Femur (tissue), 1 donor: ENCODE measurements at regions not wholly inside any gene's neighbourhood (a gene's known extent, or its start where the extent isn't known, plus 50 kb on each side); places are given as distances from the start of the nearest gene placed in this dataset.
A peak's percentile ranks its signal among the peaks of the same experiment; 100 is the strongest.

Experiments
- DNase-seq: peaks from one replicate; pipeline ENCODE4 v3.0.0-alpha.2; 2017

DNA sequence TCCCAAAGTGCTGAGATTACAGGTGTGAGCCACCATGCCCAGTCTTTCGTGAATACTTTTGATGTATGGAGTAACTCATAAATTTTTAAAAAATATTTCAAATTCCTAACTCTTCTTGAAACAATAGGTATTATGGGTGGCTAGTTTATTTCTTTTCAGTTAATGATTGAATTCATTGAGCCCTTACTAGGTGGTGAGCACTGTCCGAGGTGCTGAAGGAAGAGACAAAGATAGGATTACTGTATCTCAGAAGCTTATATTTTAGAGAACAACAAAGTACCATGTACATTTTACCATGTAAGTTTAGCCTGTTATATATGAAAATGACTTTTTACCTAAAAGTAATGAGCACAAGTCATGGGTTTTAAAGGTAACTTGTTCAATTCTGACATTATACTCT lies 418.3 kb downstream of the NPIPA7 start:
- no peak for DNase-seq

DNA sequence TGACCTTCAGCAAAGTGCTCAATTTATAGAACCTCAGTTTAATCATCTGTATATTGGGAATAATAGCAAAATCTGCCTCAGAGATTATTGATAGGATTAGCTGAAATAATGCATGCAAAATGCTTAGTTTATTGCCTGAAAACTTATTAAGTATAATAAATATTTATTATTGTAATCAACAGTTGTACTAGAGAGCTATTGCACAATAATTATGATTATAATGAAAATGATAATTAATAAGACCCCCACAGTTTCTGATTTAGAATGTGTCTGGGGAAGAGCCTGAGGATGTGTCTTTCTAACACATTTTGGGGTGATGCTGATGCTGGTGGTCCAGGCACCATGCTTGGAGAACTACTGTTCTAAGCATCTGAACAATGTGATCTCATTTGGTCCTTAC lies 419.6 kb downstream of the NPIPA7 start:
- no peak for DNase-seq

DNA sequence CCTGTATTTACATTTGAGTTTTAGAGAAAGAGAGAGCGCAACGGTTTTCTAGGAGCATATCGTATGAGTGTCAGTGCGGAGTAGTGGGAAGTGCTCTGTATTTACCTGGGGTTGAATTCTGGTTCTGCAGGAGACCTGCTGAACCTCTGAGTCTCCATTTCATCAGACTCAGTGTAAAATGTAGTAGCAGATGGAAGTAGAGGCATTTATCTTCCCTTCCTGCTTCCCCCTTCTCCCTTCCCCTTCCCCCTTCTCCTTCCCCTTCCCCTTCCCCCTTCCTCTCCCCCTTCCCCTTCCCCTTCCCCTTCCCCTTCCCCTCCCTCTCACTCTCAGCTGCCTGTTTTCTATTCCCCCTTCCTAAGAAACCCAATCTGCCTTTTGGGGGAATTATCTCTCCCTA lies 426.9 kb downstream of the NPIPA7 start:
- DNase-seq, result no peak

DNA sequence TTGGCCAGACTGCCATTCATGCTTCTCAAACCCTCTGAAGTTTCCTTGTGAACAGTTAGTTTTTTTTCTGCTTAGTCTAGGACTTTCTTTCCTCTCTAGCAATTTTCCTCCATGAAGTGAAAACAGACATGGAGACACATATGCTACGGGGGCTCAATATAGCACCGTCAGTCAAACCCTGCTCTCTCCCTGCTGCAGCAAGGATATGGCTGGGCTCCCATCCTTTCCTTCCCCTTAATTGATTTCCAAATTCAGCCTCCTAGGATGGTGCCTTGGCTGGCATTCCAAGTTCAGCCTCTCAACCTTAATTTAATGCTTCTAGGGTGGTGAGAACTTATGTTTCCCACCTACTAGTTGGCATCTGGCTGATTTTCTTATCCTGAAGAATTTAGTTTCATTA lies 436.7 kb downstream of the NPIPA7 start:
- DNase-seq, result no peak

DNA sequence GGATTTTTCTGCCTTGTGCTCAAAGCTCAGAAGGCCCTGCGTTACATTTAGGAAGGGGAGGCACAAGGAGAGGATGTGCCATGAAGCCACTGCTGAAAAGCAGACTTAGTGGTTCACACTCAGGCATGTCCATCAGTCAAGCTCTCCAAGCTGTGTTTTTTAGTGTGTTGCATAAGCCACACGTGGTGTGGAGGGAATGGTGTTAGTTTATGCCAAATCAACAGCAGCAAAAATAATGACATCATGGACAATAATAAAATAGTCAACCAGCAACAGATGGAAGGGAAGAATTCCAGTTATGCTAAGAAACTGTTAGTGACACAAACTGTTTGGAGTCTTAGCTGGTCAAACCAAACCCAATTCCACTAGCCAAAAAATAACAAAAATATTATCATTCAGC lies 438.3 kb downstream of the NPIPA7 start:
- no peak for DNase-seq

DNA sequence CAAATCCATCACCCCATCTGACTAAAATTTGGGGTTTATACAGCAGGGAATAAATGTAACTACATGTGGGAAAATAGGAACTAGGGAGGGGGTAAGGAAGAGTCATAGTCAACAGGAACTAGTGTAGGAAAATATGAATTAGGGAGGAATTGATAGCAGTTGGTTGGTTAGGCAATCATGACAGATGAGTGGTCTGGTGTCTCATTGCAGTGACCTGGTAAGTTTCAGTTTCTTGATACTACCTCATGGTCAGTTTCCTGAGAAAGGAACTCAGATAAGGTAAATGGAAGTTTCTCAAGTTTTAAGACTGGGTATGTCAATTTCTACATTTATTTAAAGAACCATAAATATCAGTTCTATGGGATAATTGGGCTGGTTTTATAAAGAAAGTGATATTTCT lies 442.3 kb downstream of the NPIPA7 start:
- DNase-seq, result no peak

DNA sequence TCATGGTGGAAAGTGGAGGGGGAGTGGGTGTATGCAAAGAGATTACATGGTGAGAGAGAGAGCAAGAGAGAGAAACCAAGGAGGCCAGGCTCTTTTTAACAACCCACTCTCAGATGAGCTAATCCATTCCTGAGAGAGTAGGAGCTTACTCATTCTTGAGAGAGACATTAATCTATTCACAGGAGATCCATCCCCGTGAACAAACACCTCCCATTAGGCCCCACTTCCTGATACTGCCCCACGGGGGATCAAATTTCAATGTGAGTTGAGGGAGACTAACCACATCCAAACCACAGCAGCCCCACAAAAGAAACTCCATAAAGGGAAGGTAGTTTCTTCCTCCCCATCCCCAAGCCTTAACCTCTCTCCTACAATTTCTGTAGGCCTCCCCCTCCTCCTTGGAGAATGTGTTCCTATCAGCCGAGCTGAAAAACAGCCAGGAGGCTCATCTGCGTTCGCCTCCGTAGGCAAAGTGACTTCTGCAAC lies 450.0 kb downstream of the NPIPA7 start:
- DNase-seq, result no peak

DNA sequence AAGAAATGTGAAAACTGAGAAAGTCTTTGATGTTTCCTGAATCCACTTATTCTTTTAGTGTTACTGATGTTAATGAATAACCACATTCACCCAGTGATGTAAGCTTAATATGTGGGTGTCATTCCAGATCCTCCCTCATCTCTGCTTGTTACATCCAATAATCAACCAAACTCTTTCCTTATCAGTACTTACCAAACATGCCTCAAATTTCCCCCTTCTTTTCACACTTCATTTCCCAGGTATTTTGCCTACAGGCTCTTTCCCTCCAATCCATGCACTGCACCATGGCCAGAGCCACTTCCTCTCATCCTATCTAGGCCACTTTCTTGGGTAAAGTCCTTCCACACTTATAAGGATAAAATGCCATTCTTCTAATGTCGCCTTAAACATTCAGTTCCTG lies 451.5 kb downstream of the NPIPA7 start:
- DNase-seq, result no peak

DNA sequence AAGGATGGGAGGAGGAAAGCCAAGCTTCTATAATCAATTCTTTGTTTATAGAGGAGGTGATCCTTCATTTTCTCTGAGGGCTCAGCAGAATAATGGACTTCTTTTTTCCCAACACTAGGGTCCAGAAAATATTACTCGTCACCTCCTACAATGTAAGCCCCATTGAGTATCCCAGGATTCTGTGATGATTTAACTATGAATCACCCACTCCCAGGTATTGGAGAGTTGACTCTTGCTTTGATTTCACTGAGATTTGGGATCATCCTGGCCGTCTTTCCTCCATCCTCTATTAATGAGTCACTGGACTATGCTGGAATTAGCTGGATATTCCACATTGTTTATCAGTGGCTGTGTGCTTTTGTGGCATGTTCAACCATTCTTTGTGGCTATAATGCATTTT lies 452.0 kb downstream of the NPIPA7 start:
- no peak for DNase-seq

DNA sequence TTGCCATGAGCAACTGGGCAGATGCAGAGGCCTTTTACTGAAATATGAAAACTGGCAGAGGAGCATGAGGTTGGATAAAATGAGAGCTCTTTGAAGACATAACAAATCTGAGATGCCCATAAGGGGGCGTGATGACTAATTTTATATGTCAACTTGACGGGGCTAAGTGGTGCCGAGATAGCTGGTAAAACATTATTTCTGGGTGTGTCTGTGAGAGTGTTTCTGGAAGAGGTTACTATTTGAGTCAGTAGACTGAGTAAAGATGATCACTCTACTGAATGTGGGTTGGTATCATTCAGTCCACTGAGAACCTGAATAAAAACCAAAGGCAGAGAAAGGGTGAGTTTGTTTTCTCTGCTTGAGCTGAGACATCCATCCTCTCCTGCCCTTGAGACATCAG lies 454.2 kb downstream of the NPIPA7 start:
- no peak for DNase-seq

DNA sequence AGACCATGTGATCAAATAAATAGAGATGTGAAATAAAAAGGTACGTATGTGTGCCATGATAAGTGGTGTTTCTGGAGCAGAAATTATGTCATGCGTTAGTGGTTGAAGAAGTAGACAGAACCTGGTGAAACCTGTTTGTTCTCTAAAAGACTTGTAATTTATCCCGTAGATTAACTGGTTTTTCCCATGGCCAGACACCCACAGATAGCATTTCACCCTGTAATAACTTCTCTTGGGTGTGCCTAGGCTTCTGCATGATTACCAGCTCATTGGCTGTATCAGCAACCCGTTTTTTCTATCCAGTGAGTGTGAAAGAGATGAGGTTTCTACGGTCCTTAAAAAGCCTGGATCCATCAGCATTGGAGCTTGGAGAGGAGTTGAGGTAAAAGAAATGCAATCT lies 471.3 kb downstream of the NPIPA7 start:
- DNase-seq, result no peak

DNA sequence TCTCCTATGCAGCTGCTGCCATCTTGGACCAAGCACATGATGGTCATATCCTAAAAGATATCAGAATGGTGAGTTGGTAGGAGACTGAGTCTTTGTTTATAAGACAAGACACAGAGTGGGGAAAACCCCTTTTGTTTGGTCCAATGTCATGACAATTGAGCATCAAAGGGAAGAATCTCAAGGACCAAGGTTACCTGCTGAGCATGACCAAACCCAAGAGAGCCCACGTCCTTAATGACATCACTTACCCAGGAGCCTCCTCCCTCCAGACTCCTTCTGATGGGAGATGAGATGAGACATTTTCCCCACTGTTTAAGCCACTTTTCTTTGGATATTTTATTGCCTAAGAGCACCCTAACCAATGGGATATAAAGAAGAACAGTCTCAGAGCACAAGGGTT lies 478.1 kb downstream of the NPIPA7 start:
- no peak for DNase-seq

DNA sequence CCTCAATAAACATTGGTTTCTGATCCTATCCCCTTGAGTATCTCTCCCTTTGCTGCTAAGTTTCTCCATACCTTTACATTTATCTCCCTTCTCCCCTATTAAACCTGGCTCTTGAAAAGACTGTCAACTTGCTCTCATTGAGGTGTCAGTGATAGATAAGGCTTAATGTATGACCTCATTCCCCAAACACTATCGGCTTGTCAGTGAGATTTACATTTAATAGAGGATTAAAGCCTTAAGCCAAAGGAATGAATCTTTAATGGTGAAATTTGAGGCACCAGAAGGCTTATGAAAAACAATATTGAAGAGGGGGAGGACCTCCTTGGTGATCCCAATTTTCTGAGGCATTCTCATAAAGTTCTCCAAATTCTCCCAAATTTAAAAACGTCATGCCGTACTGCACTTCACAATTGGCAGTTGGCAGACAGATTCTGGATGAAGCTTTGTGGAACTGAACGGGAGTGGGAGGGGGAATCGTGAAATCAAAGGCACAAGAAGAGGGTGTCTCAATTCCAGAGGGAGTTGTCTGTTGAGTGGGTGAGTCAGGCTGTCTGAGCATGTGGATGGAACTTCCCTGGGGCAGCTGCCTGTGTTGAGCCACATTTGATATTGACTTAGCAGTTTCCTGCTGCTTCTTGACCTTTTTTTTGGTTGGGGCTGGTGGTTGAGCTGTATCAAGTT lies 478.8 kb downstream of the NPIPA7 start:
- no peak for DNase-seq

DNA sequence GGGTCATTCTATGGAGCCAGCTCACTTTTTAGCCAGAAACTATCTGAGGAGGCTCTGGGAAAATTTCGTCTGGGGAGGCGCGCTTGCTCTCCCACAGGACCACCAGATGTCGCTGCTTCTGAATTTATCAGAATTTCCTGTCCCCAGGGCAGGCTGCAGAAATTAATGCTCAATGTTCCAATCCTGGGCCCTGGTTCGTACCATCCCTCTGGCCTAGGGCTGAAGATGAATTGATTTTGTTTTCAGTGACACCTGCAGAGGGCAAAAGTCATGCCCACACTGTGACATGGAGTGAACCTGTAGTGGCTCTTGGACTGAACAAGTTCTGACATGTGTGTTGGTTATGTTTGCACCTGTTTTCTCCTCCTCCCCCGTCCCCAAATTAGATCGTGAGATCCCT lies 482.6 kb downstream of the NPIPA7 start:
- peak; percentile 49 for DNase-seq

DNA sequence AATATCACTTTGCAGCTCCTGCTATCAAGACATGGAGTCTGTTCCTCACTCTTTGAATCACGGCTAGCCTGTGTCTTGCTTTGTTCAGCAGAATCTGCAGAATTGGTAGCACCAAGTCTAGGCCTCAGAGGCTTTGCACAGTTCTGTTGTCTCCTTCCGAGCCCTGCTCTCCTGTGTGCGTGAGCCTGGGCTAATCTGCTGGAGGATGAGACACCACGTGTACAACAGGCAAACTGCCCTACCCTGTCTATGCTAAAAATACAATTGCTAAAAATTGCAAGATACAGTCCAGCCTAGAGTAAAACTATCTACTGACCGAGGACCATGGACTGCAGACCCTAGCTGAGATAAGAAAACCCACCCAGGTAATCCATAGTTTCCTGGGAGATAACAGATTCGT lies 484.7 kb downstream of the NPIPA7 start:
- no peak for DNase-seq

DNA sequence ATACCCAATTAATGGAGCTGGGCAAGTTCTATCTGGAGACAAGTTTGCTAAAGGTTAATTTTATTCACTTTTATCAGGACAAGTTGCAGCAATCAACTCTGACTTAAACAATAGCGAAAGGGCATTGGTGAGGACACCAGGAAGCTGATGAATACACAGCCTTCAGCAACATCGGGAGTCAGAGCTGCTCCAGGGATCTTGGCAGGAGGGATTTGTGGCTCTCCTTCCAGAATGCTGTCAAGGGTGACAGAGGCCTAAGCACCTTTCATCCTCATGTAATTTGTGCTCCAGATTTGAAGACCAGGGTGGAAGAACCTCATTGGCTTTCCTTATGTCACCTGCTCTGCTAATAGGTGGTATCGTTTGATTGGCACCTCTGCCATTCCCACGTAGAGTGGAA lies 485.6 kb downstream of the NPIPA7 start:
- no peak for DNase-seq

DNA sequence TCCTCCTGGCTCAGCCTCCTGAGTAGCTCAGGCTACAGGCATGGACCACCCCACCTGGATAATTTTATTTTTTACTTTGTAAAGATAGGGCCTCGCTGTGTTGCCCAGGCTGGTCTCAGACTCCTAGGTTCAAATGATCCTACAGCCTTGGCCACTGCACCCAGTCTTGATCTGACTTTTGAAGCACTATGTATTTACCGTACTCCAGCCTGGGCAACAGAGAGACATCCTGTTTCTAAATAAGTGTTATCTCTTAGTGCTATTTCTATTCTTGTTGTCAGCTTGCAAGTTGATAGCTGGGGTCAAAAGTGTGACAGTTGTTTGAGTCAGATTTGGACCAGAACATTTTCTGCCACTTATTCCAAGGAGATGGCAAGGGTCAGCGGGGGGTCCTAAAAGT lies 486.4 kb downstream of the NPIPA7 start:
- no peak for DNase-seq

DNA sequence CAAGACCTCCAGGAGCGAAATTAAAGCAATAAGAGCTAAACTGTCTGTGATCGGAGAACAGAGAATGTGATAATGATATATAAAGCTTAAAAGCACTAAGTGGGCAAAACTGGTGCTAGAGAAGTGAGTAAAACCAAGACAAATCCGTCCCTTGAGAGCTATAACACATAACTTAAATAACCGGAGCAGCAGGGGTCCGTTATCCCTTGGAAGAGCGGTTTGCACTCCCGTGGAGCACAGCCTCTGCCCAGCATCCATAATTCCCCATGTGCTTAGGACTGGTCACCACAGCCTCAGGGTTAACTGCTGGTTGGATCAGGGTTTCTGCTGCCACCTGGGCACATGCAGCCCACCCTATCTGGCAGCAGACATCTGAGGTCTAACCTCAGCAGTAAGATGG lies 489.0 kb downstream of the NPIPA7 start:
- no peak for DNase-seq

DNA sequence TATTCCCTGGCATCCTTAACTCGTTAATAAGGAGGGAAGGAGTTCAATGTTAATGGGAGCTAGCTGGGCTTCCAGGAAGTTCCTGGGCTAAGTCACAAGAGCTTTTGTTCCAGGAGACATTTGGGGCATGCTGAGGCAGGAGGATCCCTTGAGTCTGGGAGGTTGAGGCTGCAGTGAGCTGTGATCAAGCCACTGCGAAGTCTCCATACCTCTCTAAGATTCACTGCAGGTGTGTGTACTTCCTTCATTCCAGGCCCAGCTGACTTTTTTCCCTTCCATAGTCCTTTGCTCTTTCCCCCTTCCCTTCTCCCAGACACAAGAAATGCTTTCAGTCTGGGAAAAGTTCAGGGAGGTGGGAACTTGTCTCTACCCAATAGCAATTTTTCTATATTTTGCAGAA lies 489.8 kb downstream of the NPIPA7 start:
- DNase-seq, result no peak

DNA sequence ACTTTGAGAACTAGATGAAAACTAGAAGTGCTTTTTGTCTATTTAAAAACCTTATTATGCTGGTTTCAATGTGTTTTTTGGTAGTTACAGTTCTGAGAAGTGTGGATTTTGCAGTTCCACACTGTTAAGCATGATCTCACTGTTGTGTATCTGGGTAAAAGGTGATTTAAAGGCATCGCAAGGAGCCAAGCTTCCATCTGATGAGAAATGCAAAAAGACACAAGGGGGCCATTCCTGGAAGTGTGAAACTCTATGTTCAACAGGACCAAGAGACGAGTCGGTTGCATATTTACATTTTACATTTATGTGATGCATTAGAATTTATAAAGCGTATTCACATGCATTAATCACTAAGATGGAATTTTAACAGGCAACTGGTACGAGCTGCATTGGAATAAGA lies 490.8 kb downstream of the NPIPA7 start:
- DNase-seq, result no peak

DNA sequence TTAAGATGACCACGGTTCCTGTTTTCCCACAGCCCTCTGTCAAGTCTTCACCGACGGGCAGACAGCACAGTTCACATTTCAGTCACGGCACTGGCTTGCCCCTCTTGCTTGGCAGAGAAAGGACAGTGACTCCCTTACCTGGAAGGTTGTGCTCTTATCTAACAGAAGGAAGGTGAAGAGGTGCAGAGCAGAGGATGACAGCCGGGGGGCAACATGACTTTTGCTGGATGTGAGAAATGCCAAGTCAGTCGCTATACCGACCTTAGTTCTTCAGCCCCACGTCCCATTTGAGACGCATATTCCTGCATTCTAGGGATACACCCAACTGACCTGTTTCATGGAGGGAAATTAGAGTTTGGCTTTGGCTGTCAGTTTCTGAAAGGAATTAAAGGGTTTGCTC lies 492.3 kb downstream of the NPIPA7 start:
- DNase-seq, result no peak

DNA sequence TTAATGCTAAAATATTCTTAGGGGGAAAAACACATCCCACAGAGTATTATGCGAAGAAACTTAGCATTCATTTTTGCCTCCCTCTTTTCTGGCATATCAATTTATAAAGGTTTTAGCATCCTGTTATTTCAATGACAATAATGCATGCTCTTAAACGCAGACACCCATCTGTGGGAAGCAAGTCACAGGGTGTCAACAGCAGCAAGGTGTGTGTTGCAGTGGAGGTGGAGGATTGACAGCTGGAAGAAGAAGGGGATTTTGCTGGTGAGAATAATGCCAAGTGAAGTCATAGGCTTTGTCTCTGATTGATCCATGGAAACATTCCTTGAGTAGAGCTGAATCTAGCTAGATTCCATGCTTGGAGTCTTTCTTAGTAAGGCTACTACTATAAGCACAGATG lies 498.1 kb downstream of the NPIPA7 start:
- DNase-seq, result no peak

DNA sequence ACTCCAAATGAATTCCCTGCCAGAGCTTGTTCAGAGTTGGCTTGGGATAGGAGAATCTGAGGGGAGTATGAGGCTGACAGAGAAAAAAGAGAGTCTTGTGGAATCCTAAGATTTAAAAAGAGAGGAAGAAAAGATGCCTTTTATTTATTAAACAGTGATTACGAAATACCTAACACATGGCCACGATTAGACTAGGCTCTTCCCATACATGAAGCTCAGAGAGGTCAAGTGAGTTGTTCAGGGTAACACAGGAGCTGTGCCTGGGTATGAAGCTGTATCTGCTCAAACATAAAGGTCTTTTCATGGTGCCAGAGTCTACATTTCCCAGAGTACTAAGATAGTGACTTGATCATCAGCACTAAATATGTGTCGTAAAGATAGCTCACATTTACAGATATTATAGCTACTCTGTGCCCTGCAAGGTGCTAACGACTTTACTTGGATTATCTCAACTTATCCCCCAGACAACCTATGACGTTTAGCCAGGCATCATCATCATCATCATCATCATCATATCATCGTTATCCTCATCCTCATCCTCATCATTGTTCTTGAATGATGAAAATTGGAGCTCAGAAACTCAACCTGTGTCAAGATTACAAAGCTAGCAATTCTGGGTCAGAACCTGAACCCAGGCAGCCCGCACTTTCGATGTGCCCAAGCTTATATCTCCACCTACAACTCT lies 500.8 kb downstream of the NPIPA7 start:
- no peak for DNase-seq

DNA sequence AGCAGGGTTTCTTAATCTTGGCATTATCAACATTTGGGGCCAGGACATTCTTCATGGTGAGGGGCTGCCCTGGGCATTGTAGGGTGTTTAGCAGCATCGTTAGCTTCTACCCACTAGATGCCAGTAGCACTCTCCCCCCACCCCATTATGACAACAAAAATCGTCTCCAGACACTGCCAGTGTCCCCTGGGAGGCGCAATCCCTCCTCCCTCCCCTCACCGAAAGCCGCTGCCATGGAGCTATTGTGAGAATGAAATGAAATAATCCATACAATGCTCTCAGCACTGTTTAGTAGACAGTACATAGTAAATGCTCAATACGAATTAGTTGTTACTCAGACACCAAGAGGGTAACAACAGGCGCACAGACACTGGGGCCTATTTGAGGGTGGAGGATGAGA lies 502.9 kb downstream of the NPIPA7 start:
- DNase-seq, result no peak

DNA sequence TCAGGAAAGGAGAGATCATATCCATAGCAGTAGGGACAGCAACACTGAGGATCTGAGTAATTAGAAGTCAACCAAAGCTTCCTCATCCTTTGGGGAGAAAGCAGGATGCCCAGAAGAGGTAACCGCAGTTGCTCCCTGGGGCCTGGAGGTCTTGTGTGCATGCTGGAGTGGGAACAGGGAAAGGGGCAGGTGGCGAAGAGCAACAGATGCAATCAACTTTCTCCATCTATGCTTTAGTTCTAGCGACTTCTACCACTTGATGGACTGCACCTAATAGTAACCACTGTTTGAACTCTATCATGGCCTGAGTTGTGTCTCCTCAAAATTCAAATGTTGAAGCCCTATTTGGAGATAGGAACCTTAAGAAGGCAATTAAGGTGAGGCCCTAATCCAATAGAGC lies 503.8 kb downstream of the NPIPA7 start:
- DNase-seq, result no peak
